G401 (cell line): ENCODE measurements at regions not wholly inside any gene's neighbourhood (a gene's known extent, or its start where the extent isn't known, plus 50 kb on each side); places are given as distances from the start of the nearest gene placed in this dataset.
"Not testable (repeated sequence)": the region's sequence is repeated elsewhere in the genome, so short reads cannot be mapped to it uniquely, and the experiment has no call there.

Experiments
- DNase-seq: peaks from one replicate; pipeline ENCODE4 v3.0.0-alpha.2; 2015; ENCODE audit warnings: low spot score
- in situ Hi-C: cut with HindIII; loops from 2 replicates; pipeline ENCODE4 v1.10.0; 2016; ENCODE audit warnings: low sequenced_read_pairs, mixed read lengths

DNA sequence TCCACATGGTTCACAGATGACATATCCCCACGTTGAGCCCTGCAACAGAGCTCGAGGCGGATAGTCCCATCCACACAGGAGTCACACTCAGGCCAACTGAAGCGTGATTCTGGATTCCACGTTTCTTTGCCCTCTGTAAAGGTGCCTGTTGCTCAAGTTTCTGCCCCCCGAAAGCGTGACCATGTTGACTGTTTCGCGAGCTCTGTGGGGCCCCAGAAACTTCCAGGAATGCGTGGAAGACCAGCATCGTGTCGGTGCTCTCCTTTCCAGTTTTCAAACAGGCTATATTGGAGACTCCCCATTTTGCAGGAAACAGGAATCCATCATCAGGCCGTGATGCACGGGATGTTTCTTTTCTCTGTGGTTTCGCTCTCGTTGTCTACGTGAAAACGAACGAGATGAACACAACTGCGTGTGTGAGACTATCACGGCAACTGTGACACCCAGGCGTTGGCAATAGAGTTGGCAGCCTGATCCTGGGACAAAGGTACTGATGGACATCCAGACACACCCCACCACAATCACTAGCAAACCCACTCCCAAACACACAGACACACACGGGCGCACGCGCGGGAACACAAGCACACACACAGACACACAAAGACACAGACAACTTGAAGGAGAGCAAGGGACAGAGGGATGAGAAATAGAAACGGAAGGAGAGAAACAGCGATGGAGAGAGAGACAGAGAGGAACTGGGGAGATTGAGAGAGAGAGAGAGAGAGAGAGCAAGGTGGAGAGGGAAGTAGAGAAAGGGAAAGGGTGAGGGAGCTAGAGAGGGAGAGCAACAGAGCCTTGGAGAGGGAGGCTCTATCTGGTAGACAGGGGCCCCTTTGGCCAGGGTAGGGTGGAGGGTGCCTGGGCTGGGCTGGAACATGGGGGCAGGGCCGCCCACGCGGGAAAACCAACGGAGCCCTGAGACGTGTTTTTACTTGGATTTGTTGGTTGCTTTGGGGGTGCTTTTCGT lies 1609.3 kb downstream of the SPATA31A7 start:
- DNase-seq, result peak; percentile 33
- in situ Hi-C loops, result not testable (repeated sequence)

DNA sequence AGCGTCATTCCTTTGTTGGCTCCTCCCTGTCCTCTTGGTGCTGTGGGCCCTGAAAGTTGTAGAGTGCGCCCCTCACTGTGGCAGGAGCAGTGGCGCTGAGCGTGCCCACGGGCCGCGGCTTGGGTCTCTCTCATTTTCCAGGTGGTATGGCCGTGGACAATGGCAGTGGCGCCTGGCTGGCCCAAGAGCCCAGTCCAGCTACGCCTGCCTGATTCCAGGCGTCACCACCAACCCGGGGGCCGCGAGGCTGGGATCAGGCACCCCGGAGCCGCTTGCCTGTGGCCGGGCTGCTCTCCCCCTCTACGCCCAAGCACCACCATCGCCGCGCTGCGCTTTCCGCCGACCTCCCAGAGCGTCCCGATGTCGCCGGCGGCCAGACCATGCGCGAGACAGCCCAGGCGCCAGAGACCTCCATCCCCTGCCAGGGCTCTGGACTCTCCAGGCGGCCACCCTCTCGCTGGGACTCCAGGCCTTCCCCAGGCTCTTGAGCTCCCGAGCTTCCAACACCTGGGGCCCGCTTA lies 1610.1 kb downstream of the SPATA31A7 start:
- peak; percentile 10 for DNase-seq
- in situ Hi-C loops, result not testable (repeated sequence)

DNA sequence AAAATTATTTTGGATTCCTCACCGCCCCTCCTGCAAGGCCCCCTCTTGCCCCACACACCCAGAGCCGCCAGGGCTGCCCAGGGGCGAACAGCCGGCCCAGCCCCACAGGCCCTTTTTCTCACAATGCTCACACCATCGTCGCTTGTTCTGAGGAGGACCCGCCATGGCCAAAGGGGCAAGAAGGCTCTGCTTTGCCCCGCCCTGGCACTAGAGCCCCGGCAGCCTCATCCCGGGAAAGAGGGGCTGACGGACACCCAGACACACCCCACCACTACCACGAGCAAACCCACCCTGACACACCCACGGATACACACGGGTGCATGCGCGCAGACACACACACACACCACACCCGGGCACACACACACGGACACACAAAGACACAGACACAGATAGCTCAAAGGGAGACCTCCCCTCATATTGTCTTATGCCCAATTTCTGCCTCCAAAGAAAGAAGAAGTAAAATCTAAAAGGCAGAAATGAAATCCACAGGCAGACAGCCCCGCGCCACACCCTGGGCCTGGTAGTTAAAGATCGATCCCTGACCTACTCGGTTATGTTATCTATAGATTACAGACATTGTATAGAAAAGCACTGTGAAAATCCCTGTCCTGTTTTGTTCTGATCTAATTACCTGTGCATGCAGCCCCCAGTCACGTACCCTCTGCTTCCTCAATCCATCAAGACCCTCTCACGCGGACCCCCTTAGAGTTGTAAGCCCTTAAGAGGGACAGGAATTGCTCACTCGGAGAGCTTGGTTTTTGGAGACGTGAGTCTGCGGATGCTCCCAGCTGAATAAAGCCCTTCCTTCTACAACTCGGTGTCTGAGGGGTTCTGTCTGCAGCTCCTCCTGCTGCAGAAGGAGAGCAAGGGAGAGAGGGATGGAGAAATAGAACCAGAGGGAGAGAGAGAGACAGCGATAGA lies 1610.9 kb downstream of the SPATA31A7 start:
- in situ Hi-C loops, result not testable (repeated sequence)
- peak; percentile 11 for DNase-seq

DNA sequence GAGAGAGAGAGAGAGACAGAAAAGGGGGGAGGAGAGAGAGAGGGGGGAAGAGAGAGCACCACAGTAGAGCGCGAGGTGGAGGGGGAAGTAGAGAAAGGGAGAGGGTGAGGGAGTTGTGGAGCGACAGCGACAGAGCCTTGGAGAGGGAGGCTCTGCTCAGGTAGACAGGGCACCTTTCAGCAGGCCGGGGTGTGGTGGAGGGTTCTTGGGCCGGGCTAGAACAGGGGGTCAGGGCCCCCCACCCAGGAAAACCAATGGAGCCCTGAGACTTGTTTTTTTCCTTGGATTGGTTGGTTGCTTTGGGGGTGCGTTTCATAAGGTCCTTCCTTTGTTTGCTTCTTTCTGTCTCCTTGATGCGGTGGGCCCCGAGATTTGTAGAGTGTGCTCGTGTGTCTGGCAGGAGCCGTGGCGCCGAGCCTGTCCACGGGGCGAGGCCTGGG lies 1611.6 kb downstream of the SPATA31A7 start:
- in situ Hi-C loops, result not testable (repeated sequence)
- DNase-seq, result peak; percentile 65

DNA sequence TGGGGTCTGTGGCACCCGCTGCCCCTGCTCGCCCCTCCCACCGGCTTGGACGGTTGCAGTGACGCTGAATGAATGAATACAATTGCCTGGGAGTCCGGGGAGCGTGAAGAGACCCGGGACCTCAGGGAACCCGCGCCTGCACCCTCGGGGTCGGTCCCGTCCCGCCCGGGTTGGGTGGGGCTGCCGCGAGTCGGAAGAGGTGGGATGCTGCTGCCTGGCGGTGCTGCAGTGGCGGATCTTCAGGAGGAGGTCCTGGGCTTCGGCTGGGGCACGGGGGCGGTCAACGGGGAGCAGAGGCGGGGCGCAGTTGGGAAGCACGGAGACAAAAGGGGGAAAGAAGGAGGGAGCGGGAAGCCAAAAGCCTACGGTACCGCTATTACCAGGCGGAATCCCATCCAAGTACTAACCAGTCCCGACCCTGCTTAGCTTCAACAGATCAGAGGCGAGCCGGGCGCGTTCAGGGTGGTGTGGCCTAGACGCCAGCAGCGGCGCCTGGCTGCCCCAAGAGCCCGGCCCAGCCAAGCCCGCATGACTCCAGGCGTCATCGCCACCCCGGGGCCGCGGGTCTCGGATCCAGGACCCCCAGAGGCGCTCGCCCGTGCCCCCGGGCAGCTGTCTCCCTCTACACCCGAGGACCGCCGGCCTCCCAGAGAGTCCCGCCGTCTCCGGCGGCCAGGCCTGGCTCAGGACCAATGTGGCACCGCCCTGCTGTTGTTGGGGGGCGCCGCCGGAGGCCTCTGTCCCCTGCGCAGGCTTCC lies 1612.3 kb downstream of the SPATA31A7 start:
- peak; percentile 47 for DNase-seq
- in situ Hi-C loops, result not testable (repeated sequence)

DNA sequence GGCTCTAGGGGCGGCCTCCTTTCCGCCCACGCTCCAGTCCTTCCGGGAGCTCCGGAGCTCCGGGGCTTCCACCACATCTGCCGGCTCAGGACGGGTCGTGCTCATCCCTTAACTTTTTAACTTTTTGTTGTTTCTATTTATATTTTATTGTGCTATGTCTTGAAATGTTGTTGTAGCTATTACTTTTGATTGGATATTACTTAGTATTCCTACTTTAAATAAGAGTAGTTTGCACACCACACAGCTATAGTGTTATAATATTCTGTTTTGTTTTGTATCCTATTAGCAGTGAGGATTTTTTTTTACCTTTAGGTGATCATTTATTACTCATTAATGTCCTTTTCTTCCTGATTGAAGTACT lies 1612.9 kb downstream of the SPATA31A7 start:
- in situ Hi-C loops, DNase-seq: not testable (repeated sequence)

DNA sequence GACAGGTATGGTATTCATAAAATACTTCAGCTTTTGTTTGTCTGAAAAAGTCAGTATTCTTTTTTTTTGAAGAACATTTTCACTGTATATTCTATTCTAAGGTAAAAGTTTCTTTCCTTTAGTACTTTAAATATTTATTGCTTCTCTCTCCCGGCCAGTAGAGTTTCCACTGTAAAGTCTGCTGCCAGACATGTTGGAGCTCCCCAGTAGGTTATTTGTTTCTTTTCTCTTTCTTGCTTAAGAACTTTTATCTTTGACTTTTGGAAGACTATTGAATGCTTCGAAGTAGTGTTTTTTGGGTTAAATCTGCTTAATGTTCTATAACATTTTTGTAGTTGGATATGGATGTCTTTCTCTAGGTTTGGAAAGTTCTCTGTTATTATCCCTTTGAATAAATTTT lies 1613.3 kb downstream of the SPATA31A7 start:
- in situ Hi-C loops, result not testable (repeated sequence)
- peak; percentile 11 for DNase-seq

DNA sequence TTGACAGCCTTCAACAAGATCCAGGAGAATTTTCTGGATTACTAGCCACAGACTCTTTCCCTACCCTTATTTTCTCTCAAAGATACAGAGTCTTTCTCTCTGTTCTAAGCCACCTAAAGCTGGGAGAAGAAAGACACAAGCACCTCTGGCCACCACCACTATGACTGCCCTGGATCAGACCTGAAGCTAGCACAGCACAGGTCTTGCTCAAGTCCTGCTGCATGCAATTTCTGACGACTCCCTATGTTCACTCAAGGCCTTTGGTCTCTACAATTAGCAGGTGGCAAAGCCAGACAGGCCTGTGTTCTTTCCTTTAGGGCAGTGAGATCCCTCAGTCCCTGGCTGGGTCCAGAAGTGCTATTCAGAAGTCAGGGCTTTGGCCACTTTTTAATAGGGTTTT lies 1614.5 kb downstream of the SPATA31A7 start:
- in situ Hi-C loops, DNase-seq: not testable (repeated sequence)

DNA sequence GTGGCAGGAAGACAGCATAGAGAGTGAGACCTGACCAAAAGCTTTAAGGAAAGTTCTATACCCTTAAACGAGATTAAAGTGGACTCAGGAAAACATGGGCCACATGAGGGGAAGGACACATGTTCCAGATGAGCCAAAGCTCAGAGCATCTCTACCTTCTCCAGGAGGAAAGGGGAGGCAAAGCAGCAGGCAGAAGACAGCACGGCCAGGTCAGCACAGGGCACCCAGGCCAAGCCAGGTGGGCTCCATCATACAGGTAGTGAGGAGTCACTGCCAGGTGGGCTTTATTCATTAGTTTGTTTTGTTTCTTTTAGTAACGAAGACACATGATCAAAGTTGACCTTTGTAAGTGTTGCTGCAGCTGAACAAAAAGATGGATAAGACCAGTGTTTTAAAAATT lies 1617.6 kb downstream of the SPATA31A7 start:
- in situ Hi-C loops, DNase-seq: not testable (repeated sequence)

DNA sequence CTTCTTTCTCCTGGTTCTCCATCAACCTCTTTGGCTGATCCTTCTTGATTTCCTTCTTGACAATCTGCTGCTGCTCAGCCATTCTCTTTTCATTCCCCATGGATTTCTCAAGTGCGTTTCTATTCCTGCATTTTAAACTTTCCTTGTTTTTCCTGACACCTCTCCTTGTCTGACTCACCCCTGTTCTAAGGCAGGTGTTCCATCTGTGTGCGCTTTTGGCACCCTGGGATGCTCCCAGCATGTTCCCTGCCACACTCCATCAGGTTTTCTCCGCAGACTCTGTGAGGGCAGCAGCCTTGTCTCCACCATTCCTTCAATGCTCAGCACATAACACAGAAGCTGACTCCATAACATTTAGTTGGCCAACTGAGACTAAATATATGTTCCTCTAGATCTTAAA lies 1618.2 kb downstream of the SPATA31A7 start:
- DNase-seq, result peak; percentile 8
- in situ Hi-C loops, result not testable (repeated sequence)

DNA sequence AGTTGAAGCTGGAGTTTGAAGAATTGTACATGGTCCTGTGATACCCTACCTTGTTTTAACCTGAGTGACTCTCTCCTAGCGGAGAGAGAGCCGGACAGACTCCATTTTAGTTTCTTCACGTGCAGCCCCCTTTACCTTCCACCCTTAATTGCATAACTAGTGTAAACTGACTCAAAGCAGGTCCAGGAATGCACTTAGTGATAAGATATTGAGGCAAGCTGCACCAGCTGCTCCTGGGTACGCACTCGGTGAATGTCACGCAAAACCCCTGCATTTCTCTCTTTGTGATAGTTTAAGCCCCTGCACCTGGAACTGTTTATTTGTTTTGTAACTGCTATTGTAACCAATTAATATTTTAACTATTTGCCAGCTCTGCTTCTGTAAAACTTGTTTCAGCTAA lies 1620.5 kb downstream of the SPATA31A7 start:
- in situ Hi-C loops, DNase-seq: not testable (repeated sequence)

DNA sequence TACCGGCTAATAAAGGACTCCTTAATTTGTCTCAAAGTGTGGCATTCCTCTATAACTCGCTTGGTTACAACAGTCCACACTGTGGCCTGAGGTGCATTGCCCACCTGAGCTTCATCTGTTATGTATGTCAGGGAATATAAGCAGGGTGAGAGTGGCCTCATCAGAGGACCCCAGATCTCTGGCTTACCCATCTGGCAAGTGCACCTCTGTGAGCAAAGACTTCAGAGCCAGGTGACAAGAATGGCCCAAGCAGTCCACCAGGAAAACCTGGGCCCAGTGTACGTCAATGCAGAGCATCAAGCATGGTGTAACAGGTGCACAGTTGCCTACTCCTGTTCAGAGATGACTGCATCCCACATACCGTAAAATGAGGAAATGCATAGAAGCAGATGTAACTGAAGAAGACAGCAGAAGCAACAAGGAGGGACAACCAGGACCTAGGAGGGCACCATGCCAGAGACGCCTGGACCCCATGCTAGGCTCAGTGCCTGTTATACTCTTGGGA lies 1621.0 kb downstream of the SPATA31A7 start:
- DNase-seq, in situ Hi-C loops: not testable (repeated sequence)

DNA sequence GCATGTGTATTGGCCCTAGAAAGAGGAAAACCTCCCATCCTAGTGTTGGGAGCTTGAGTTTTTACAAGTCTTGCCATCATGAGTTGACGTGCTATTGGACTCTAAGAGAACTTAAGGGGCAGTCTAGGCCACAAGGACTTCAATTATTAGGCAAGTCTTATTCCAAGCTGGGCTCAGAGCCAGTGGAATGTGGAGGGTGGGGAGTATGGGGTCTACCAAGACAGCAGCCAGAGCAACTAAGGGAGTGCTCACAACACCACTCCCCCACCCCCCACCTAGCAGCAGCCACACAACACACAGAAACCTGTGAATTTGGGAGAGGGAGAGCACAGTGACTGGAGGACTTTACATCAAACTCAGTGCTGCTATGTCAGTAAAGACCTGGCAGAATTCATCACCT lies 1625.6 kb downstream of the SPATA31A7 start:
- DNase-seq, in situ Hi-C loops: not testable (repeated sequence)

DNA sequence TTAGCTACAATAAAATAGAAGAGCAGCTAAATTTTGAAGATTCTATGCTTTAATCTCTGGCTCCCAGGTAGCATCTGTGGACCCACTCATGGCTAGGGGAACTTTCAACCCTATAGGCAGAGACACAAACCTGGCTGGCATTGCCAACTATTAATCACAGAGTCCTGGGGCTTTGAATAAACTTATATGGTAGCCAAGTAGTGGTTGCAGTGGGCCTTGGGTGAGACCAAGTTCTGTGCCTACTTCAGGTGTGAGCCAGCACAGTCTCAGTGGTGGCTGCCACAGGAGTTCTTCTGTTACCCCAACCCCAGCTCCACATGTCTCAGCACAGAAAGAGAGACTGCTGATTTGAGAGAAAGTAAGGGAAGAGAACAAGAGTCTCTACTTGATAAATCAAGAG lies 1626.5 kb downstream of the SPATA31A7 start:
- in situ Hi-C loops, DNase-seq: not testable (repeated sequence)

DNA sequence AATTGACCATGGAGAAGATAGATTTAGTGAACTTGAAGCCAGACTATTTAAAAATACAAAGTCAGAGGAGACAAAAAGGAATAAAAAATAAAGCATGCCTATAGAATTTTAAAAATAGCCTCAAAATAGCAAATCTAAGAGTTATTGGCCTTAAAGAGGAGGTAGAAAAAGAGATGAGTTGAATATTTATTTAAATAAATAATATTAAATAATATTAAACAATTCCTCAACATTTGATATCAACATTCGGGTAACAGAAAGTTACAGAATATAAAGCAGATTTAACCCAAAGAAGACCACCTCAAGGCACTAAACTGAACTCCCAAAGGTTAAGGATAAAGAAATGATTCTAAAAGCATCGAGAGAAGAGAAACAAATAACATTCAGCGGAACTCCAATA lies 1627.4 kb downstream of the SPATA31A7 start:
- in situ Hi-C loops, DNase-seq: not testable (repeated sequence)

DNA sequence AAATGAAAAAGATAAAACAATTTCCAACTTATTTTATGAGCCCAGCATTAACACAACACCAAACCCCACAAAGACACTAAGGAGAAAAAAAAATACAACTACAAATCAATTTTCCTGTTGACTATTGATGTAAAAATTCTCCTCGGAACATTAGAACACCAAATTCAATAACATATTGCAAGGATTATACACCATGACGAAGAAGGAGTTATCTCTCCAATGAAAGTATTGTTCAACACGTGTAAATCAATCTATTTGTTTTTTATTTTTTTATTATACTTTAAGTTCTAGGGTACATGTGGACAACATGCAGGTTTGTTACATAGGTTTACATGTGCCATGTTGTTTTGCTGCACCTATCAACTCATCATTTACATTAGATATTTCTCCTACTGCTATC lies 1632.3 kb downstream of the SPATA31A7 start:
- in situ Hi-C loops, DNase-seq: not testable (repeated sequence)

DNA sequence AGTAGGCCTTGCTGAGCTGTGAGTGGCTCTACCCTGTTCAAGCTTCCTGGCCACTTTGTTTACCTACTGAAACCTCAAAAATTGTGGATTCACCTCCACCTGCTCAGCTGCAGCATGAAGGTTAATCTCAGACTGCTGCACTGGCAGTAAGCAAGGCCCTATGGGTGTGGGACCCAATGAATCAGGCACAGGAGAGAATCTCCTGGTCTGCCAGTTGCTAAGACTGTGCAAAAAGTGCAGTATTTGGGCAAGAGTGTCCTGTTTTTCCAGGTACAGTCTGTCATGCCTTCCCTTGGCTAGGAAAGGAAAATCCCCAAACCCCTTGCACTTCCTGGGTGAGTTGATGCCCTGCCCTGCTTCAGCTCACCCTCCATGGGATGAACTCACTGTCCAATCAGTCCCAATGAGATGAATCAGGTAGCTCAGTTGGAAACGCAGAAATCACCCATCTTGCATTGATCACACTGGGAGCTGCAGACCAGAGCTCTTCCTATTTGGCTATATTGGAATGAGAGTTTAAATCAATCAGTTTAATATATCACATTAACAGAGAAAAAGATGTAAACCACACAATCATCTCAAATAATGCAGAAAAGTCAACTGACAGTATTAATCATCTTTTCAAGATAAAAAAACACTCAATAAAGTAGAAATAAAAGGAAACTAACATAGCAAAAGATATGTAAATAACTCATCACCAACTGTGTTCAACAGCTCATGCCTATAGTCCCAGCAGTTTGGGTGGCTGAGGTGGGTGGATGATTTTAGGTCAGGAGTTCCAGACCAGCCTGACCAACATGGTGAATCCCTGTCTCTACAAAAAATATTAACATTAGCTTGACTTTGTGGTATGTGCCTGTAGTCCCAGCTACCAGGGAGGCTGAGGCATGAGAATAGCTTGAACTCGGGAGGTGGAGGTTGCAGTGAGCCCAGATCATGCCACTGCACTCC lies 1638.4 kb downstream of the SPATA31A7 start:
- in situ Hi-C loops, DNase-seq: not testable (repeated sequence)
